ENCODE measurements at regions not wholly inside any gene's neighbourhood (a gene's known extent, or its start where the extent isn't known, plus 50 kb on each side); places are given as distances from the start of the nearest gene placed in this dataset.
A peak's percentile ranks its signal among the peaks of the same experiment; 100 is the strongest.
"Not testable (repeated sequence)": the region's sequence is repeated elsewhere in the genome, so short reads cannot be mapped to it uniquely, and the experiment has no call there.

- in situ Hi-C loops (cut with HindIII; ENCODE audit: low pct_unique_long_range_greater_than_20kb, low sequenced_read_pairs), result no loop called here
- DNase-seq (ENCODE audit: low read depth, low spot score), result no peak
Measured at GRCh38 chr12:67039995-67040860, 228.9 kb upstream of the CAND1 start.

GRCh38 chr12:67040861-67041137 lies 228.4 kb upstream of the CAND1 start:
- no peak for DNase-seq (ENCODE audit: low read depth, low spot score)
- in situ Hi-C loops (cut with HindIII; ENCODE audit: low pct_unique_long_range_greater_than_20kb, low sequenced_read_pairs), result no loop called here

- in situ Hi-C loops (cut with HindIII; ENCODE audit: low pct_unique_long_range_greater_than_20kb, low sequenced_read_pairs), result no loop called here
- DNase-seq (ENCODE audit: low read depth, low spot score), result peak; percentile 45
Measured at GRCh38 chr12:67042697-67043131, 226.4 kb upstream of the CAND1 start.

GRCh38 chr12:67043771-67044170 lies 225.4 kb upstream of the CAND1 start:
- no peak for DNase-seq (ENCODE audit: low read depth, low spot score)
- in situ Hi-C loops (cut with HindIII; ENCODE audit: low pct_unique_long_range_greater_than_20kb, low sequenced_read_pairs), result no loop called here

- in situ Hi-C loops (cut with HindIII; ENCODE audit: low pct_unique_long_range_greater_than_20kb, low sequenced_read_pairs), result no loop called here
- DNase-seq (ENCODE audit: low read depth, low spot score), result no peak
Measured at GRCh38 chr12:67045650-67046049, 223.5 kb upstream of the CAND1 start.

- in situ Hi-C loops (cut with HindIII; ENCODE audit: low pct_unique_long_range_greater_than_20kb, low sequenced_read_pairs), result no loop called here
- no peak for DNase-seq (ENCODE audit: low read depth, low spot score)
Measured at GRCh38 chr12:67046062-67046461, 223.1 kb upstream of the CAND1 start.

- in situ Hi-C loops (cut with HindIII; ENCODE audit: low pct_unique_long_range_greater_than_20kb, low sequenced_read_pairs), result no loop called here
- DNase-seq (ENCODE audit: low read depth, low spot score), result no peak
Measured at GRCh38 chr12:67047634-67048033, 221.5 kb upstream of the CAND1 start.

GRCh38 chr12:67048371-67048770 lies 220.8 kb upstream of the CAND1 start:
- in situ Hi-C loops (cut with HindIII; ENCODE audit: low pct_unique_long_range_greater_than_20kb, low sequenced_read_pairs), result no loop called here

GRCh38 chr12:67049199-67049598 lies 220.0 kb upstream of the CAND1 start:
- in situ Hi-C loops (cut with HindIII; ENCODE audit: low pct_unique_long_range_greater_than_20kb, low sequenced_read_pairs); DNase-seq (ENCODE audit: low read depth, low spot score): not testable (repeated sequence)

More at GRCh38 chr12:67048371-67048770, 220.8 kb upstream of the CAND1 start:
- DNase-seq (ENCODE audit: low read depth, low spot score), result no peak

- no peak for DNase-seq (ENCODE audit: low read depth, low spot score)
Measured at GRCh38 chr12:67052981-67053380, 216.2 kb upstream of the CAND1 start.

GRCh38 chr12:67056329-67056728 lies 212.8 kb upstream of the CAND1 start:
- DNase-seq (ENCODE audit: low read depth, low spot score), result no peak
- in situ Hi-C loops (cut with HindIII; ENCODE audit: low pct_unique_long_range_greater_than_20kb, low sequenced_read_pairs), result no loop called here

More at GRCh38 chr12:67052981-67053380, 216.2 kb upstream of the CAND1 start:
- in situ Hi-C loops (cut with HindIII; ENCODE audit: low pct_unique_long_range_greater_than_20kb, low sequenced_read_pairs), result no loop called here

- in situ Hi-C loops (cut with HindIII; ENCODE audit: low pct_unique_long_range_greater_than_20kb, low sequenced_read_pairs), result no loop called here
- no peak for DNase-seq (ENCODE audit: low read depth, low spot score)
Measured at GRCh38 chr12:67057072-67057471, 212.1 kb upstream of the CAND1 start.

- in situ Hi-C loops (cut with HindIII; ENCODE audit: low pct_unique_long_range_greater_than_20kb, low sequenced_read_pairs), result no loop called here
- no peak for DNase-seq (ENCODE audit: low read depth, low spot score)
Measured at GRCh38 chr12:67062193-67062592, 207.0 kb upstream of the CAND1 start.

GRCh38 chr12:67067453-67068203 lies 201.5 kb upstream of the CAND1 start:
- no peak for DNase-seq (ENCODE audit: low read depth, low spot score)
- in situ Hi-C loops (cut with HindIII; ENCODE audit: low pct_unique_long_range_greater_than_20kb, low sequenced_read_pairs), result no loop called here

GRCh38 chr12:67068204-67068731 lies 200.9 kb upstream of the CAND1 start:
- in situ Hi-C loops (cut with HindIII; ENCODE audit: low pct_unique_long_range_greater_than_20kb, low sequenced_read_pairs), result no loop called here
- DNase-seq (ENCODE audit: low read depth, low spot score), result no peak

- in situ Hi-C loops (cut with HindIII; ENCODE audit: low pct_unique_long_range_greater_than_20kb, low sequenced_read_pairs), result no loop called here
- DNase-seq (ENCODE audit: low read depth, low spot score), result peak; percentile 14
Measured at GRCh38 chr12:67068761-67069450, 200.3 kb upstream of the CAND1 start.

- in situ Hi-C loops (cut with HindIII; ENCODE audit: low pct_unique_long_range_greater_than_20kb, low sequenced_read_pairs), result no loop called here
- no peak for DNase-seq (ENCODE audit: low read depth, low spot score)
Measured at GRCh38 chr12:67069451-67070306, 199.5 kb upstream of the CAND1 start.

GRCh38 chr12:67070307-67070600 lies 198.9 kb upstream of the CAND1 start:
- in situ Hi-C loops (cut with HindIII; ENCODE audit: low pct_unique_long_range_greater_than_20kb, low sequenced_read_pairs), result no loop called here
- no peak for DNase-seq (ENCODE audit: low read depth, low spot score)

Measured in SK-MEL-5 (cell line).